Liver (tissue), 8 donors: ENCODE measurements at regions not wholly inside any gene's neighbourhood (a gene's known extent, or its start where the extent isn't known, plus 50 kb on each side); places are given as distances from the start of the nearest gene placed in this dataset.

Experiments used
- DNase-seq: peaks from one replicate; pipeline ENCODE4 v3.0.0-alpha.2; 2017; ENCODE audit warnings: low spot score
- H3K27ac ChIP-seq, 2 donors: one replicate each; pipeline ENCODE4 v1.7.0; 2013; ENCODE audit warnings: inconsistent platforms in 2 of 2, low read length in 2 of 2, control low read depth in 1 of 2, low read depth in 1 of 2, mild to moderate bottlenecking in 1 of 2
- H3K27me3 ChIP-seq, 4 donors: one replicate each; pipeline versions ENCODE4 v1.6.1 to v1.7.0; 2013; ENCODE audit warnings: low read length in 3 of 4, inconsistent platforms in 1 of 4, mild to moderate bottlenecking in 1 of 4, moderate library complexity in 1 of 4; ENCODE audit not compliant: control insufficient read depth in 4 of 4, insufficient read depth in 4 of 4
- H3K36me3 ChIP-seq, 4 donors: one replicate each; pipeline versions ENCODE4 v1.6.1 to v1.7.0; 2013; ENCODE audit warnings: low read length in 3 of 4, mild to moderate bottlenecking in 3 of 4, low read depth in 1 of 4, moderate library complexity in 1 of 4; ENCODE audit not compliant: control insufficient read depth in 4 of 4, insufficient read depth in 3 of 4
- H3K4me1 ChIP-seq, 4 donors: one replicate each; pipeline versions ENCODE4 v1.6.1 to v1.7.0; 2013; ENCODE audit warnings: low read length in 3 of 4, mild to moderate bottlenecking in 3 of 4, moderate library complexity in 1 of 4; ENCODE audit not compliant: control insufficient read depth in 4 of 4, insufficient read depth in 4 of 4
- H3K4me3 ChIP-seq, 3 donors: one replicate each; pipeline versions ENCODE4 v1.6.1 to v1.7.0; 2013; ENCODE audit warnings: low read length in 3 of 3, control low read depth in 1 of 3, low read depth in 1 of 3, mild to moderate bottlenecking in 1 of 3
- H3K9ac ChIP-seq, 2 donors: one replicate each; pipeline ENCODE4 v1.7.0; 2013; ENCODE audit warnings: low read length in 2 of 2, mild to moderate bottlenecking in 2 of 2, moderate library complexity in 2 of 2, control low read depth in 1 of 2, low read depth in 1 of 2
- H3K9me3 ChIP-seq, 4 donors: one replicate each; pipeline versions ENCODE4 v1.6.1 to v1.7.0; 2013; ENCODE audit warnings: low read length in 3 of 4; ENCODE audit not compliant: control insufficient read depth in 4 of 4
- FOXA2 ChIP-seq: IDR thresholded peaks from 2 replicates; pipeline ENCODE4 v1.6.1; 2016; ENCODE audit warnings: antibody characterized with exemption
- GABPA ChIP-seq, 2 donors: IDR thresholded peaks in 1 of 2; conservative IDR thresholded peaks in 1 of 2; 2 replicates each; pipeline ENCODE4 v1.6.1; 2016; ENCODE audit warnings: antibody characterized with exemption in 2 of 2, mild to moderate bottlenecking in 1 of 2, moderate library complexity in 1 of 2
- HNF4A ChIP-seq, 2 donors: conservative IDR thresholded peaks; 2 replicates each; pipeline ENCODE4 v1.6.1; 2016; ENCODE audit warnings: antibody characterized with exemption in 2 of 2, mild to moderate bottlenecking in 2 of 2
- JUND ChIP-seq, 2 donors: IDR thresholded peaks; 2 replicates each; pipeline ENCODE4 v1.6.1; 2016; ENCODE audit warnings: antibody characterized with exemption in 2 of 2
- NR2F2 ChIP-seq: IDR thresholded peaks from 2 replicates; pipeline ENCODE4 v1.6.1; 2016; ENCODE audit warnings: antibody characterized with exemption
- RAD21 ChIP-seq, 2 donors: IDR thresholded peaks; 2 replicates each; pipeline ENCODE4 v1.6.1; 2016; ENCODE audit warnings: antibody characterized with exemption in 2 of 2, mild to moderate bottlenecking in 2 of 2
- RXRA ChIP-seq, 2 donors: IDR thresholded peaks; 2 replicates each; pipeline ENCODE4 v1.6.1; 2017 to 2018; ENCODE audit warnings: antibody characterized with exemption in 2 of 2, mild to moderate bottlenecking in 1 of 2
- TAF1 ChIP-seq: conservative IDR thresholded peaks from 2 replicates; pipeline ENCODE4 v1.6.1; 2016; ENCODE audit warnings: antibody characterized with exemption, mild to moderate bottlenecking
- WGBS: extraction: QIAGEN DNeasy Blood & Tissue Kit; methylation state at CpG from one replicate; pipeline ENCODE4 v1.1.7; 2013; 5-methylcytosine and 5-hydroxymethylcytosine counted together
- TF ChIP-seq, protein P1 (sequence below): fragments of 150-350 bp; IDR thresholded peaks from 2 replicates; pipeline ENCODE4 v1.5.1; 2017; ENCODE audit warnings: improper control_type of control experiment, low read depth, low read length; ENCODE audit not compliant: missing input control
- TF ChIP-seq, protein P2 (sequence below): IDR thresholded peaks from 2 replicates; pipeline ENCODE4 v1.6.1; 2016; ENCODE audit warnings: antibody characterized with exemption
- TF ChIP-seq, protein P3 (sequence below): IDR thresholded peaks from 2 replicates; pipeline ENCODE4 v1.6.1; 2016; ENCODE audit warnings: antibody characterized with exemption, mild to moderate bottlenecking
- TF ChIP-seq, protein P4 (sequence below): IDR thresholded peaks from 2 replicates; pipeline ENCODE4 v1.6.1; 2016; ENCODE audit warnings: antibody characterized with exemption
- donor health status: healthy.
- donor health status: healthy.
- donor health status: healthy.
- donor health status: healthy.
- donor health status: healthy.

DNA sequence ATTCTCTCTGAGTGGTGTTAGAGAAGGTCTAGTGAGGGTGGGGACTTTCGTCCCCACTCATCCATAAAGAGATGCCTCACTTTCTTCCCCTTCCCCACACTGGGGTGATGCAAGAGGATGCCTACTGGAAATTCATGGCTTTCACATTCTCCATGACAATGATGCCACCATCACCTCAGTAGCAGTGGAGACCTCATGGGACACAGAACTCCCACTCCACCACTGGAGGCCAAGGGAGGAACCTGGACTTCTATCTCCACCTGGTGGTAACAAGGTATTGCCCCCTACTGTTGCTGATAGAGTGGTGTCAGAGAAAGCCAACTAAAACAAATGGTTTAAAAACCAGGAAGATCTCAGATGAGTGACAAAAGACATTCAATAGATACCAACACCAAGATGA is 110.9 kb downstream of the INHBB start:
- WGBS, result 92% methylated on average over 1 of the region's 1 CpG
- Histone ChIP-seq H3K4me3 (no peak overlapping the region), H3K9ac (no peak overlapping the region), H3K27ac (no peak overlapping the region), H3K27me3 (no peaks in the 10 kb centered on the region), H3K36me3 (no peaks in the 10 kb centered on the region), H3K9me3 (peaks cover 0 to 7% (median 1%) of the 10 kb centered on the region in 4 donors), H3K4me1 (no peaks in the 10 kb centered on the region)
- TF ChIP-seq, protein P1, sequence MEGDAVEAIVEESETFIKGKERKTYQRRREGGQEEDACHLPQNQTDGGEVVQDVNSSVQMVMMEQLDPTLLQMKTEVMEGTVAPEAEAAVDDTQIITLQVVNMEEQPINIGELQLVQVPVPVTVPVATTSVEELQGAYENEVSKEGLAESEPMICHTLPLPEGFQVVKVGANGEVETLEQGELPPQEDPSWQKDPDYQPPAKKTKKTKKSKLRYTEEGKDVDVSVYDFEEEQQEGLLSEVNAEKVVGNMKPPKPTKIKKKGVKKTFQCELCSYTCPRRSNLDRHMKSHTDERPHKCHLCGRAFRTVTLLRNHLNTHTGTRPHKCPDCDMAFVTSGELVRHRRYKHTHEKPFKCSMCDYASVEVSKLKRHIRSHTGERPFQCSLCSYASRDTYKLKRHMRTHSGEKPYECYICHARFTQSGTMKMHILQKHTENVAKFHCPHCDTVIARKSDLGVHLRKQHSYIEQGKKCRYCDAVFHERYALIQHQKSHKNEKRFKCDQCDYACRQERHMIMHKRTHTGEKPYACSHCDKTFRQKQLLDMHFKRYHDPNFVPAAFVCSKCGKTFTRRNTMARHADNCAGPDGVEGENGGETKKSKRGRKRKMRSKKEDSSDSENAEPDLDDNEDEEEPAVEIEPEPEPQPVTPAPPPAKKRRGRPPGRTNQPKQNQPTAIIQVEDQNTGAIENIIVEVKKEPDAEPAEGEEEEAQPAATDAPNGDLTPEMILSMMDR, result peak; percentile 29
- peak; percentile 50 to 78 for TF ChIP-seq RAD21 (IDR thresholded peaks at IDR 0.05)
- no peak for TF ChIP-seq JUND (IDR thresholded peaks at IDR 0.05)
- no peak for DNase-seq

DNA sequence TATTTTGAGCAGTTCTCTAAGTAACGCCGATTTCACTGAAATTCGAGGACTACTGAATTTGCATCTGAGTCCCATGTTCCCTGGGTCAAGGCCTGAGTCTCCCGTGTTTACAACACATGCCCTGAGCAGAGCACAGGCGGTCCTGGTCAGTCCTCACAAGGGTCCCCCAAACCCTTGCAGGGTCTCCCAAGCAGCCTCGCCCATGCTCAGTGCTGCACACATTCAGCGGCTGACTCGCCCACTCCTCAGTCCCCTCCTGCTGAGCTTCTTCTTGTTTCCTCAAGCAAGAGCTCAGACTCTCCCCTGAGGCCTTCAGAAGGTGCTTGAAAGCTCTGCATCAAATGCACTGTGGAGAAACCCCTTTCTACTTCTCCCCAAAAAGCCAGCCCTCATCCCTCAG is 114.6 kb downstream of the INHBB start:
- Histone ChIP-seq H3K9me3 (peaks cover 0 to 7% (median 1%) of the 10 kb centered on the region in 4 donors), H3K9ac (no peak overlapping the region), H3K4me1 (no peaks in the 10 kb centered on the region), H3K27ac (no peak overlapping the region), H3K27me3 (no peaks in the 10 kb centered on the region), H3K36me3 (no peaks in the 10 kb centered on the region), H3K4me3 (no peak overlapping the region)
- TF ChIP-seq, protein P2, sequence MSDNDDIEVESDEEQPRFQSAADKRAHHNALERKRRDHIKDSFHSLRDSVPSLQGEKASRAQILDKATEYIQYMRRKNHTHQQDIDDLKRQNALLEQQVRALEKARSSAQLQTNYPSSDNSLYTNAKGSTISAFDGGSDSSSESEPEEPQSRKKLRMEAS, result no peak
- TF ChIP-seq NR2F2 (no peak), GABPA (IDR thresholded peaks at IDR 0.05 in 1 of 2, conservative IDR thresholded peaks at IDR 0.05 in 1 of 2) (no peak), JUND (IDR thresholded peaks at IDR 0.05) (no peak), FOXA2 (no peak), TAF1 (no peak), RXRA (IDR thresholded peaks at IDR 0.05) (no peak), RAD21 (IDR thresholded peaks at IDR 0.05) (no peak), HNF4A (conservative IDR thresholded peaks at IDR 0.05) (no peak)
- TF ChIP-seq, protein P3, sequence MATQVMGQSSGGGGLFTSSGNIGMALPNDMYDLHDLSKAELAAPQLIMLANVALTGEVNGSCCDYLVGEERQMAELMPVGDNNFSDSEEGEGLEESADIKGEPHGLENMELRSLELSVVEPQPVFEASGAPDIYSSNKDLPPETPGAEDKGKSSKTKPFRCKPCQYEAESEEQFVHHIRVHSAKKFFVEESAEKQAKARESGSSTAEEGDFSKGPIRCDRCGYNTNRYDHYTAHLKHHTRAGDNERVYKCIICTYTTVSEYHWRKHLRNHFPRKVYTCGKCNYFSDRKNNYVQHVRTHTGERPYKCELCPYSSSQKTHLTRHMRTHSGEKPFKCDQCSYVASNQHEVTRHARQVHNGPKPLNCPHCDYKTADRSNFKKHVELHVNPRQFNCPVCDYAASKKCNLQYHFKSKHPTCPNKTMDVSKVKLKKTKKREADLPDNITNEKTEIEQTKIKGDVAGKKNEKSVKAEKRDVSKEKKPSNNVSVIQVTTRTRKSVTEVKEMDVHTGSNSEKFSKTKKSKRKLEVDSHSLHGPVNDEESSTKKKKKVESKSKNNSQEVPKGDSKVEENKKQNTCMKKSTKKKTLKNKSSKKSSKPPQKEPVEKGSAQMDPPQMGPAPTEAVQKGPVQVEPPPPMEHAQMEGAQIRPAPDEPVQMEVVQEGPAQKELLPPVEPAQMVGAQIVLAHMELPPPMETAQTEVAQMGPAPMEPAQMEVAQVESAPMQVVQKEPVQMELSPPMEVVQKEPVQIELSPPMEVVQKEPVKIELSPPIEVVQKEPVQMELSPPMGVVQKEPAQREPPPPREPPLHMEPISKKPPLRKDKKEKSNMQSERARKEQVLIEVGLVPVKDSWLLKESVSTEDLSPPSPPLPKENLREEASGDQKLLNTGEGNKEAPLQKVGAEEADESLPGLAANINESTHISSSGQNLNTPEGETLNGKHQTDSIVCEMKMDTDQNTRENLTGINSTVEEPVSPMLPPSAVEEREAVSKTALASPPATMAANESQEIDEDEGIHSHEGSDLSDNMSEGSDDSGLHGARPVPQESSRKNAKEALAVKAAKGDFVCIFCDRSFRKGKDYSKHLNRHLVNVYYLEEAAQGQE, result no peak
- TF ChIP-seq, protein P4, sequence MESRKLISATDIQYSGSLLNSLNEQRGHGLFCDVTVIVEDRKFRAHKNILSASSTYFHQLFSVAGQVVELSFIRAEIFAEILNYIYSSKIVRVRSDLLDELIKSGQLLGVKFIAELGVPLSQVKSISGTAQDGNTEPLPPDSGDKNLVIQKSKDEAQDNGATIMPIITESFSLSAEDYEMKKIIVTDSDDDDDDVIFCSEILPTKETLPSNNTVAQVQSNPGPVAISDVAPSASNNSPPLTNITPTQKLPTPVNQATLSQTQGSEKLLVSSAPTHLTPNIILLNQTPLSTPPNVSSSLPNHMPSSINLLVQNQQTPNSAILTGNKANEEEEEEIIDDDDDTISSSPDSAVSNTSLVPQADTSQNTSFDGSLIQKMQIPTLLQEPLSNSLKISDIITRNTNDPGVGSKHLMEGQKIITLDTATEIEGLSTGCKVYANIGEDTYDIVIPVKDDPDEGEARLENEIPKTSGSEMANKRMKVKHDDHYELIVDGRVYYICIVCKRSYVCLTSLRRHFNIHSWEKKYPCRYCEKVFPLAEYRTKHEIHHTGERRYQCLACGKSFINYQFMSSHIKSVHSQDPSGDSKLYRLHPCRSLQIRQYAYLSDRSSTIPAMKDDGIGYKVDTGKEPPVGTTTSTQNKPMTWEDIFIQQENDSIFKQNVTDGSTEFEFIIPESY, result no peak
- TF ChIP-seq, protein P1, result no peak
- no peak for DNase-seq
- WGBS, result 94% methylated on average over 8 of the region's 8 CpGs
